IPS-20b (cell line): ENCODE measurements at regions not wholly inside any gene's neighbourhood (a gene's known extent, or its start where the extent isn't known, plus 50 kb on each side); places are given as distances from the start of the nearest gene placed in this dataset.
"Not testable (repeated sequence)": the region's sequence is repeated elsewhere in the genome, so short reads cannot be mapped to it uniquely, and the experiment has no call there.

Source experiments
- H3K27ac ChIP-seq: one replicate; pipeline ENCODE4 v1.5.1; 2013; ENCODE audit warnings: low read length
- H3K27me3 ChIP-seq: 2 replicates; pipeline ENCODE4 v1.6.1; 2013; ENCODE audit warnings: mild to moderate bottlenecking, low read length, inconsistent platforms; ENCODE audit not compliant: insufficient read depth
- H3K36me3 ChIP-seq: 2 replicates; pipeline ENCODE4 v1.6.1; 2013; ENCODE audit warnings: low read depth, mild to moderate bottlenecking, inconsistent platforms, low read length, moderate library complexity; ENCODE audit not compliant: insufficient read depth
- H3K4me1 ChIP-seq: 2 replicates; pipeline ENCODE4 v1.6.1; 2013; ENCODE audit warnings: mild to moderate bottlenecking, control low read depth, inconsistent platforms, low read length, moderate library complexity; ENCODE audit not compliant: insufficient read depth
- H3K4me3 ChIP-seq: 2 replicates; pipeline ENCODE4 v1.5.1; 2013; ENCODE audit warnings: mild to moderate bottlenecking, low read length, inconsistent platforms
- H3K9ac ChIP-seq: 2 replicates; pipeline ENCODE4 v1.6.1; 2013; ENCODE audit warnings: low read depth, mild to moderate bottlenecking, inconsistent platforms, low read length, moderate library complexity
- H3K9me3 ChIP-seq: 2 replicates; pipeline ENCODE4 v1.6.1; 2013; ENCODE audit warnings: mild to moderate bottlenecking, low read depth, low read length, inconsistent platforms; ENCODE audit not compliant: insufficient read depth

DNA sequence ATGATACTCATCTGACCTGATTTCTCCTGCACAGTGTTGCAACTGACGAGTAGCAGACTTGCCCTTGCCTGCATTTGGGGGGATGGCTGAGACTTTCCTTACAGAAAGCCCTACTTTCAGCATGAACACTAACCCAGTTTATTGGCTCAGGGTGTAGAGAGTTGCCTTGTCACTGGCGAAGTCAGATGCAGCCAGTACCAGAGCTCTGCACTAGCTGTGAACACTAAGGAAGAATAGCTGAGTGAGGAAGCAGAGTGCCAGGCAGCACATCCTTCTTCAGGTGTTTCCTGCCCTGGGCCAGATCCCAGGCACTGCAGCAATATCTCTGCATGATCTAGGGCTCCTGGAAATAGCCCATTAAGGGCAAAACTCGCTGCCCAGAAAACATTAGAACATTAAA, 154.0 kb upstream of the SYNPR start:
- H3K4me1 ChIP-seq = no peaks in the 10 kb centered on the region
- H3K36me3 ChIP-seq = no peaks in the 10 kb centered on the region
- no peaks in the 10 kb centered on the region for H3K27me3 ChIP-seq
- H3K9ac ChIP-seq = no peak overlapping the region
- no peak overlapping the region for H3K4me3 ChIP-seq
- H3K9me3 ChIP-seq = no peaks in the 10 kb centered on the region
- no peak overlapping the region for H3K27ac ChIP-seq

DNA sequence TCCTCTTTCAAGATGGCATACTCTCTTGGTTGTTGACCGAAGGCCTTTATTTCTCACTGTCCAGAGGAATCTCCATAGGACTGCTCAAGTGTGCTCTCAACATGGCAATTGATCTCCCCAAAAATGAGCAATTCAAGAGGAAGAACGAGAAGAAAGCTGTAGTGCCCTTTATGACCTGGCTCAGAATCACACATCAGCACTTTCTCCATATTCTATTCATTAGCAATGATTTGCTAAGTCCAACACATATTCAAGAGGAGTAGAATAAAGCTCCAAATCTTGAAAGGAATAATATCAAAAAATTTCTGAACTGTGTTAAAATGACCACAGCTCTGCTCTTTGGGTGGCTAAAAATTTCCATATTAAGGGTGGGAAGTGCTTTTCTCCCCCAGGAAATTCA, 151.6 kb upstream of the SYNPR start:
- Histone ChIP-seq H3K9me3 (no peaks in the 10 kb centered on the region), H3K9ac (no peak overlapping the region), H3K4me3 (no peak overlapping the region), H3K27ac (no peak overlapping the region), H3K36me3 (no peaks in the 10 kb centered on the region), H3K27me3 (no peaks in the 10 kb centered on the region), H3K4me1 (no peaks in the 10 kb centered on the region; the same call in 1 of the 2 replicates)

DNA sequence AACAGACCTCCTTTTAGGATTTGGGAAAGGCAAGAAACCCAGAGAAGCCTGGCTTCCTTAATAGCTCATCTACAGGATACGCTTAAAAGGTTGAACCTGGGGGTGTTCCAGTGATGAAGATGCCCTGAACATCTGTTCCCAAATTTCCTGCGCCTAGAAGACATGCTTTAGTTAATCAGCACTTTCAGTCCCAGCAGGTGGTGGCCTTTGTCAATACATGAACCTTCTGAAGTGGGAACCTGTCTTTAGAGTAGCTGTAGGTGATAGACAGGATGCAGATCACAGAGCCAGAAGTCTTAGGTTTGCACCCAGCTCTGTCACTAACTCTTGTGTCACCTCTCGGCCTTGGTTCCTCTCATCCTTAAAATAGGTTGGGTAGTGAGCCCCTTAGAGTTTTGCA, 149.7 kb upstream of the SYNPR start:
- no peak overlapping the region for H3K27ac ChIP-seq
- H3K9me3 ChIP-seq = no peaks in the 10 kb centered on the region
- H3K4me1 ChIP-seq = peaks cover 2% of the 10 kb centered on the region; the same call in 1 of the 2 replicates
- H3K27me3 ChIP-seq = no peaks in the 10 kb centered on the region
- H3K9ac ChIP-seq = no peak overlapping the region
- no peaks in the 10 kb centered on the region for H3K36me3 ChIP-seq
- H3K4me3 ChIP-seq = no peak overlapping the region

DNA sequence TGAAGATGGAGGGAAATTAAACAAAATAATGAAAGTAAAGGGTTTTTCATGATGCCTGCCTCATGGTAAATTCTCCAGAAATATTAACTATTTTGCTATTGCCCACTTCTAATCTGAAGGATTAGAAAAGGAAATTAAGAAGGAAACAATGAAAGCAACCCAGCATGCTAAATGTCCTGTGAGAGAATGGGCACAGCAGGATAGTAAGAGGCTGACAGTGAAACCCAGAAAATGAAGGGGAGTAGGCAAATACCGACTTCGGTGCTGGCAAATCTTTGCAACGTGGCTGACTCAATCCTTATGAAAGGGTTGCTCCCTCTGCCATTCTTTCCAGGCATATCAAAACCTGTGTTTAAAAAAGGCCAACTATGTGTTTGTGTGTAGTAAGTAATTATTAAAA, 147.5 kb upstream of the SYNPR start:
- Histone ChIP-seq H3K9ac (no peak overlapping the region), H3K36me3 (no peaks in the 10 kb centered on the region), H3K4me1 (peaks cover 8% of the 10 kb centered on the region), H3K27ac (no peak overlapping the region), H3K4me3 (no peak overlapping the region), H3K27me3 (no peaks in the 10 kb centered on the region), H3K9me3 (no peaks in the 10 kb centered on the region)

DNA sequence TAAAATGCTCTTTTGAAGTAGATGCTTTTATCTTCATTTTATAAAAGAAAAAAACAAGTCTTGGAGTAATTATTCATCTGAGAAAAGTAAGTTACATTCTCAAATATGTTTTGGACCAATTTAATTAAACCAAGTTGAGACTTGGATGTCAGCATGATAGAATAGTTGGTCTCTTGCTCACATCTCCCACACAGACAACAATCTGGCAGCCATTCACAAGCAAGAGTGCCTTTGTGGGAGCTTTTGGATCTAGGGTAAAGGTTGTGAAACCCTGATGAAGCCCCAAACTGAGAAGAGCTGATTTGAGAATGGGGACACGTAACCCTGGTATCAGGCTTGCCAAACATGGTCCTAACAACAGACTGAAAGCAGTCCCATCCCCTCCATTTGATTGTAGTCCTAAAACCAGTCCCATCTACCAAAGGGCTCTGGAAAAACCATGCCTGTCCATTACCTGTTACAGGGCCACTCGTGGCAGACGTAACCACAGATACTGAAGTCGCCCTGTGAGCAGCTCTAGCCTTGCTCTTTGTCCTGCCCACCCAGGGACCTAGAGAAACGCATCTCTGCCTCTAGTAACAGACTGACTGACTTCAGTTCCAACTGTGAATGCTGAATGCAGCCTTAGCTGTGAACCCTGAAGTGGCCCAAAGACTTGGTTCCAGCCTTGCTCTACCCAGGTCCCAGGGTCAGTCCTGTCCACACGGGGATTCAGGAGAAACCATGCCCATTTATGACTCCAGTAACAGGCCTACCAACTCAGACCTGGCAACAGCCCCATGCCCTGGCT, 145.5 kb upstream of the SYNPR start:
- Histone ChIP-seq H3K9ac (no peak overlapping the region), H3K36me3 (no peaks in the 10 kb centered on the region), H3K27ac (no peak overlapping the region), H3K4me3 (no peak overlapping the region), H3K9me3 (no peaks in the 10 kb centered on the region), H3K4me1 (peaks cover 11% of the 10 kb centered on the region), H3K27me3 (no peaks in the 10 kb centered on the region)

DNA sequence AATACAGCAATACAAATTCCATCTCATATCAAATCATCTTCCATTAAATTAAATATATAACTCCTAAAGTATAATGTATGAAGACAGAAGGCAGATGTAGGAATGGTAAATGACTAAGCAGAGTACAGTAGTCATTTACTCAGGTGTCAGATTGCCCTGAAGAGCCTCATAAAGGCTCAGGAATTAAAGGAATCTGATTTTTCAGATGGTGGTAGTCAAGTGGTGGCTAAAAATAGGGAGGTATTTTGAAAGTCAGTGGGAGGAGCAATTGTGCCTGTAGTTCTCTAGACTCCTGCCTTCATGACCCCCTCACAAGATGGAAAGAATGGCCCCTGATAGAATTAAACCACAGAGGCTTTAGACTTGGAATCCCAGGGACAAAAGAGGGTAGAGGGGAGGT, 142.7 kb upstream of the SYNPR start:
- H3K4me1 ChIP-seq = peaks cover 11% of the 10 kb centered on the region
- peak overlapping the region; percentile 30 for H3K4me3 ChIP-seq
- no peaks in the 10 kb centered on the region for H3K36me3 ChIP-seq
- no peak overlapping the region for H3K27ac ChIP-seq
- peak overlapping the region; percentile 52; the same call in 1 of the 2 replicates for H3K9ac ChIP-seq
- no peaks in the 10 kb centered on the region for H3K27me3 ChIP-seq
- no peaks in the 10 kb centered on the region for H3K9me3 ChIP-seq

DNA sequence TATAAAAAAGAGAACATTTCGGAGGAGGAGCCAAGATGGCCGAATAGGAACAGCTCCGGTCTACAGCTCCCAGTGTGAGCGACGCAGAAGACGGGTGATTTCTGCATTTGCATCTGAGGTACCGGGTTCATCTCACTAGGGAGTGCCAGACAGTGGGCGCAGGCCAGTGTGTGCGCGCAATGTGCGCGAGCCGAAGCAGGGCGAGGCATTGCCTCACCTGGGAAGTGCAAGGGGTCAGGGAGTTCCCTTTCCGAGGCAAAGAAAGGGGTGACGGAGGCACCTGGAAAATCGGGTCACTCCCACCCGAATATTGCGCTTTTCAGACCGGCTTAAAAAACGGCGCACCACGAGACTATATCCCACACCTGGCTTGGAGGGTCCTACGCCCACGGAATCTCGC, 141.9 kb upstream of the SYNPR start:
- not testable (repeated sequence) for H3K27ac ChIP-seq, H3K27me3 ChIP-seq, H3K9ac ChIP-seq, H3K4me3 ChIP-seq, H3K36me3 ChIP-seq, H3K9me3 ChIP-seq
- H3K4me1 ChIP-seq = peaks cover 11% of the 10 kb centered on the region

DNA sequence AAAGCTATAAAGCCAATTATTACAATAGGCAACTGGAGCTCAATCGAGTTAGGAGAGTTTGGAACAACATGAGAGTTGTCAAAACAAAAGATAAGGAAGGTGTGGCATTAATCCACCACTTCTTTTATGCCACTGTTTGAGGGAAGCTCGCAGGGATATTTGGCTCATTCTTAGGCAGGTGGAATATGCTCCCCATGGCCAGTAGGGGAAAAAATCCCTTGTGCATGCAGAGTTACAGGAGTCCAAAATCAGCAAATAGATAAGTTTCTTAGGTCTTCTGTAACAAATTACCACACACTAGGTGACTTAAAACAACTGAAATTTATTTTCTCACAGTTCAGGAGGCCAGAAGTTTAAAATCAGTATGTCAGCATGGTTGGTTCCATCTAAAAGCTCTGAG, 135.4 kb upstream of the SYNPR start:
- Histone ChIP-seq H3K27me3 (no peaks in the 10 kb centered on the region), H3K4me3 (no peak overlapping the region), H3K36me3 (no peaks in the 10 kb centered on the region), H3K4me1 (no peaks in the 10 kb centered on the region), H3K9ac (no peak overlapping the region), H3K27ac (no peak overlapping the region), H3K9me3 (no peaks in the 10 kb centered on the region)

DNA sequence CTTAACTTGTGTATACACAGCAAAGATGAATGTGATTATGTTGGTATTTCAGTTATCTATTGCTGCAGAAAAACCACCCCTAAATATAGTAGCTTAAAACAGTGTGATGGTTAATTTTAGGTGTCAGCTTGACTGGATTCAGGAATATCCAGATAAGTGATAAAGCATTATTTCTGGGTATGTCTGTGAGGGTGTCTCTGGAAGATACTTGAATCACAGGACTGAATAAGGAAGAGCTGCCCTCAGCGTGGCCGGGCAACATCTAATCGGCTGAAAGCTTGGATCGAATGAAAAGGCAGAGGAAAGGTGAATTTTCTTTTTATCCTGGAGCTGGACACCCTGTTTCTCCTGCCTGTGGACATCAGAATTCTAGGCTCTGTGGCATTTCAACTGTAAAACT, 132.0 kb upstream of the SYNPR start:
- Histone ChIP-seq H3K4me1 (no peaks in the 10 kb centered on the region), H3K9me3 (no peaks in the 10 kb centered on the region), H3K9ac (no peak overlapping the region), H3K36me3 (no peaks in the 10 kb centered on the region), H3K27me3 (no peaks in the 10 kb centered on the region), H3K4me3 (no peak overlapping the region), H3K27ac (no peak overlapping the region)

DNA sequence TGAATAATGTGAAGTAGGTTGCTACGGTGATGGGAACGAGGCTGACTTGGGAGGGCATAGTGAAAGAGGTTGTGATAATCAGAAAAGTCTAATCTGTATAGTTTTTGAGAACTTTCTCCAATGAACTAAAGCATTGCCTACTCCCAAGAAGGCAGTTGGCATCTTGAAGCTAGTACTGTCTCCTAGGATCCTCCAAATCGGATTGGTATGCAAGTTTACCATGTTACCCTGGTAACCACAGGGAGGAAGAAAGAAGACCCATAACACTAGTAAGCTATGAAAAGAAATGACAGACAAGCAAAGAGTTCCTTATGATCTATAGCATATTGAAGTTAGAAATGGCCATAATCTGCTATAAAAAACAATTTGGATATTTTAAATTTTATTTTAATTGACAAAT, 127.2 kb upstream of the SYNPR start:
- Histone ChIP-seq H3K4me1 (no peaks in the 10 kb centered on the region), H3K9me3 (no peaks in the 10 kb centered on the region), H3K9ac (no peak overlapping the region), H3K27ac (no peak overlapping the region), H3K36me3 (no peaks in the 10 kb centered on the region), H3K27me3 (no peaks in the 10 kb centered on the region), H3K4me3 (no peak overlapping the region)

DNA sequence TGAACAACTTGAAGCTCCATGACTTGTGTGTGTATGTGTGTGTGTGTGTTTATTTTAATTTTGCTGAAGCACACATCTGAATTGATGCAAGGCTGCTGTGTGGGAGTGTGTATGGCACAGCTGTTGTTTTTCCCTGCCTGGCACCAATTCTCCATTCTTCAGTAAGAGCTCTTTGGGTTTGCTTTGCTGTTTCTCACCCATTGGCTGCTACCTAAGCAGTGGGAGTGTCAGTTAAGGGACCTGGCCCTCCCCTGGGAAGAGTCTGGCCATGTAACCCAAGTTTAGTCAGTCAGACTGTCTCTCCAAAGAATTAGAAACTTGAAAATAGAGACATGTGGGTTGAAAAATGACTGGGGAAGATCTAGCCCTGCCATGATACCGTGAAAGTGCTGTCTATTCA, 126.2 kb upstream of the SYNPR start:
- Histone ChIP-seq H3K9me3 (no peaks in the 10 kb centered on the region), H3K36me3 (no peaks in the 10 kb centered on the region), H3K9ac (no peak overlapping the region), H3K4me1 (no peaks in the 10 kb centered on the region), H3K27ac (no peak overlapping the region), H3K4me3 (no peak overlapping the region), H3K27me3 (no peaks in the 10 kb centered on the region)

DNA sequence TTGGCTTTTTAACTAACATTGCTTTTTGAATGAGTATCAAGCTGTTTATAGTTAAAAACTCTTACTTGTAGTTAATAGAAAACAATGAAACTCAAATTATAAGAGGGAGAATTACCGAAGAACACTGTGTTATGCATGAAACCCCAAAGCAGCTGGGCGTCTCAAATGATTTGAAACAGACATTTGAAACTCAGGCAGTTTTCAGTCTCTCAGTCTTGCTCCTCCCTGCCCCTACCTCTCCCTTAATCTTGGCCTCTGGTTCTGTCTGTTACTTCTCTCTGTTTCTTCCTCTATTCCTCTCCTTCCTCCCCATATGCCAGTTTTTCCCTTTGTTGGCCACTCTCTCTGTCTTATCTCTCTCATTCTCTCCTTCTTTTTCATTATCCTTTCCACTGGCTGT, 118.3 kb upstream of the SYNPR start:
- Histone ChIP-seq H3K9me3 (no peaks in the 10 kb centered on the region), H3K4me1 (no peaks in the 10 kb centered on the region), H3K9ac (no peak overlapping the region), H3K27me3 (no peaks in the 10 kb centered on the region), H3K4me3 (no peak overlapping the region), H3K36me3 (no peaks in the 10 kb centered on the region), H3K27ac (no peak overlapping the region)
